GM06990 (cell line): ENCODE measurements at regions not wholly inside any gene's neighbourhood (a gene's known extent, or its start where the extent isn't known, plus 50 kb on each side); places are given as distances from the start of the nearest gene placed in this dataset.

Source experiments
- DNase-seq: peaks from one replicate; pipeline ENCODE4 v3.0.0-alpha.2; 2011; ENCODE audit not compliant: insufficient read length; ENCODE audit errors: extremely low read depth
- H3K27me3 ChIP-seq: replicated peaks from 2 replicates; pipeline ENCODE4 v1.6.0; 2011; ENCODE audit warnings: low read length; ENCODE audit not compliant: control insufficient read depth, insufficient read depth
- H3K36me3 ChIP-seq: 2 replicates; pipeline ENCODE4 v1.5.1; 2011; ENCODE audit warnings: low read length; ENCODE audit not compliant: control insufficient read depth, insufficient read depth
- H3K4me3 ChIP-seq: replicated peaks from 2 replicates; pipeline ENCODE4 v1.5.1; 2011; ENCODE audit warnings: low read depth, mild to moderate bottlenecking, control low read depth, low read length
- TF ChIP-seq, protein P1 (sequence below): IDR thresholded peaks from 2 replicates; pipeline ENCODE4 v1.5.1; 2011; ENCODE audit warnings: low read length, control low read depth, mild to moderate bottlenecking, inconsistent platforms; ENCODE audit not compliant: insufficient read depth, poor library complexity, severe bottlenecking

DNA sequence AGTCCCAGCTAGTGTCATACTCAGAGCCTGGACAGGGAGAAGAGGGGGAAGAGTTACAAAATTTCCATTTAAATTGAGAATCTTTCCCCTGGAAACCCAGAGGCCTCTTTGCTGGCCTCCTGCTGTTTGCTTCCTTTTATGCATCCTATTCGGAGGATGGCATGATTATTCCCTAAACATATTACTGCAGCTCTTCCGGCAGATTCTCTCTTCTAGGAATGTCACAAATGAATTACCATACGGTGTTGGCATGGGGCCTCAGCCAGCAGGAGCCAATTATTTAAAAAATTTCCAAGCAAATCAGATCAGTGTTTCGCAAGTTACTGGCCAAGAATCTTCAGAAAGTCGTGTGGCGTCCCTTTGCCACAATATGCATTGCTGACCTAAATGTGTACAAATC, 326.7 kb upstream of the NCAM1 start:
- H3K36me3 ChIP-seq: no peaks in the 10 kb centered on the region
- TF ChIP-seq, protein P1, sequence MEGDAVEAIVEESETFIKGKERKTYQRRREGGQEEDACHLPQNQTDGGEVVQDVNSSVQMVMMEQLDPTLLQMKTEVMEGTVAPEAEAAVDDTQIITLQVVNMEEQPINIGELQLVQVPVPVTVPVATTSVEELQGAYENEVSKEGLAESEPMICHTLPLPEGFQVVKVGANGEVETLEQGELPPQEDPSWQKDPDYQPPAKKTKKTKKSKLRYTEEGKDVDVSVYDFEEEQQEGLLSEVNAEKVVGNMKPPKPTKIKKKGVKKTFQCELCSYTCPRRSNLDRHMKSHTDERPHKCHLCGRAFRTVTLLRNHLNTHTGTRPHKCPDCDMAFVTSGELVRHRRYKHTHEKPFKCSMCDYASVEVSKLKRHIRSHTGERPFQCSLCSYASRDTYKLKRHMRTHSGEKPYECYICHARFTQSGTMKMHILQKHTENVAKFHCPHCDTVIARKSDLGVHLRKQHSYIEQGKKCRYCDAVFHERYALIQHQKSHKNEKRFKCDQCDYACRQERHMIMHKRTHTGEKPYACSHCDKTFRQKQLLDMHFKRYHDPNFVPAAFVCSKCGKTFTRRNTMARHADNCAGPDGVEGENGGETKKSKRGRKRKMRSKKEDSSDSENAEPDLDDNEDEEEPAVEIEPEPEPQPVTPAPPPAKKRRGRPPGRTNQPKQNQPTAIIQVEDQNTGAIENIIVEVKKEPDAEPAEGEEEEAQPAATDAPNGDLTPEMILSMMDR: no peak
- H3K4me3 ChIP-seq: no peak overlapping the region
- no peak for DNase-seq
- no peaks in the 10 kb centered on the region for H3K27me3 ChIP-seq

DNA sequence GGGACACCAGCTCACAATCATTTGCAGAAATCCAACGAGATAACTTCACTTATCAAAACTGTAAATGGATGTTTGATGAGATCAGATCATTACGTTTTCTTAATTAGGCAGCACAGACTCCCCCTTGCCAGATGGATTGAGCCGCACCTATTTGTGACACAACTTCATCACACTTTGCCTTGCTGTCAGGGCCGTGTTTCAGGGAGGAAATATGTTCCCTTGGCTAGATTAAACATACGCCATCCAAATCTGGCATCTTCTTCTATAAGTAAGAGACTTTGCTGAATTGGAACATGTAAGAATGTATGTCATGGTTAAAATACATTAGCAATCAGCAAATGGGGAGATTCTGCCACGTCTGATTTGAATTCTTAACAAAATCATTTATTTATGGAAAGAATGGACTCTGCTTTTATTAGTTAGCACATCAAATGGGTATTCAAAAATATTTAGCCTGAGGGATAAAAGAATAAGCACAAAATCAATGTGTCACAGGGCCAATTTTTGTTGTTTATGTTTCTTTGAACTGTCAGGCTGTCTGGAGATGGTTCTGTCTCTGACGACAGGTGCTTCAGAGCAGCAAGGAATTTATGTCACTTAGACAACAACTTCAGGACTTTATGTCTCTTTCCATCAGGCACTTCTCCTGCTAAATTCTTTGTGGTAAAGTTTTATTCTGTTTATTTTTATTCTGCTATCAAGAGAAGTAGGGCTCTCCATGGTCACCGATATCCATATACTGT, 326.1 kb upstream of the NCAM1 start:
- Histone ChIP-seq H3K27me3 (no peaks in the 10 kb centered on the region), H3K4me3 (no peak overlapping the region), H3K36me3 (no peaks in the 10 kb centered on the region)
- TF ChIP-seq, protein P1: no peak
- no peak for DNase-seq

DNA sequence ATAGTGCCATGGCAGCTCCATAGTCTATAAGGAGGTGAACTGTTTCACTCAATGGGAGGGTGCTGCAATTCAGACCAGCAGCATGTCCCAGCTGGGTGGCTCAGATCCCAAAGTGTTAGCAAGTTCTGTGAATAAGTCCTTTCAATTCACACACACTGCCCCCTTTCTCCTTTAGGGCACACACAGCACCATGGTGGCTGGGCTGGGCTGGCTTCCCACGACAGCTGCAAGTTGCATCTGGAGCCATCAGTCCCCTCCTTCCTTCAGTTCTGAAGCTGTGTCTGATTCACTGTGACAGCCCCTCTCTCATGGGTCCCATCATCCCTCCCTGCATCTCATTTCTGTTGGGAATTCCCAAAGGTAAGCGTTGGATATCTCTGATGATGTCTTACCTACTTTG, 324.1 kb upstream of the NCAM1 start:
- no peak for DNase-seq
- H3K27me3 ChIP-seq: no peaks in the 10 kb centered on the region
- TF ChIP-seq, protein P1: no peak
- no peaks in the 10 kb centered on the region for H3K36me3 ChIP-seq
- no peak overlapping the region for H3K4me3 ChIP-seq

DNA sequence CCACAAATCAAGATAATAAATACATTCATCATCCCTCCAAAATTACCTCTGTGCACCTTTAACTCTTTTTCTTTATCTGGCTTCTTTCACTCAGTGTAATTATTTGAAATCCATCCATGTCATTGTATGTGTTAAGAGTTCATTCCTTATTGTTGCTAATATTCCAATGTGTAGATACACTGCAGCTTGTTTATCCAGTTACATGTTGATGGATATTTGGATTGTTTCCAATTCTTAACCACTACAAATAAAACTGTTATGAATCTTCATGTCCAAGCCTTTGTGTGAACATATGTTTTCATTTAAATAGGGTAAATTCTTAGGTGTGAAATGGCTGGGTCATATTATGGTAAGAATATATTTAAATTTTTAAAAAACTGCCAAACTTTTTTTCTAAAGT, 323.3 kb upstream of the NCAM1 start:
- TF ChIP-seq, protein P1: no peak
- H3K27me3 ChIP-seq: no peaks in the 10 kb centered on the region
- no peak overlapping the region for H3K4me3 ChIP-seq
- no peak for DNase-seq
- H3K36me3 ChIP-seq: no peaks in the 10 kb centered on the region

DNA sequence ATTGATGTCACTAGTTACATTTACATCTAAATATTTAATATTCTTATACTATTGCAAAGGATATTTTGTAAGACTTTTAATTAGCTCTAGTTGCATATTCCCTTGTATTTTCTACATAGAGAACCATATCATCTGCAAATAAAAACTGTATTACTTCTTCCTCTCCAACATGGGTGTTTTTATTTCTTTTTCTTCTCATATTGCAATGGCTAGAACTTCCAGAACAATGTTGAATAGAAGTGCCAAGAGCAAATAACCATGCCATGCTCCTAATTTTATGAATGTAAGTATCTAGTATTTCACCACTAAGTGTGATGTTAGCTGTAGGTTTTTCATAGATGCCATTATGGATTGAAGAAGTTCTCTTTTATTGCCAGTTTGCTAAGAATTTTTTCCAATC, 321.8 kb upstream of the NCAM1 start:
- Histone ChIP-seq H3K27me3 (no peaks in the 10 kb centered on the region), H3K4me3 (no peak overlapping the region), H3K36me3 (no peaks in the 10 kb centered on the region)
- DNase-seq: no peak
- TF ChIP-seq, protein P1: no peak

DNA sequence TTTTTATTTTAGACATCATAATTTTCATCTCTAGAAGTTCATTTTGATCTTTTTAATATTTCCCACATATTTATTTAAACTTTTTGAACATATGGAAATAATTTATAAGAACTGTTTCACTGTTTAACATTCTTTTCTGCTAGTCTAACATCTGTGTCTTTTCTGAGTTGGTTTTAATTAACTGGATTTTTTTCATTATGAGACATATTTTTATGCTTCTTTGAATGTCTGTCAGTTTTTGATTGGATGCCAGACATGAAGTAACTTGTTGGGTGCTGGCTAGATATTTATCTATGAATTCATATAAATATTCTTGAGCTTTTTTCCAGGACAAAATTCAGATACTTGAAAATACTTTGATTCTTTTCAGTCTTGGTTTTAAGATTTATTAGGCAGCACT, 317.8 kb upstream of the NCAM1 start:
- no peak for DNase-seq
- Histone ChIP-seq H3K36me3 (no peaks in the 10 kb centered on the region), H3K4me3 (no peak overlapping the region), H3K27me3 (no peaks in the 10 kb centered on the region)
- TF ChIP-seq, protein P1: no peak
